Liver (tissue), 8 donors: ENCODE measurements at regions not wholly inside any gene's neighbourhood (a gene's known extent, or its start where the extent isn't known, plus 50 kb on each side); places are given as distances from the start of the nearest gene placed in this dataset.

Experiments
- DNase-seq: peaks from one replicate; pipeline ENCODE4 v3.0.0-alpha.2; 2017; ENCODE audit warnings: low spot score
- H3K27ac ChIP-seq, 2 donors: one replicate each; pipeline ENCODE4 v1.7.0; 2013; ENCODE audit warnings: inconsistent platforms in 2 of 2, low read length in 2 of 2, control low read depth in 1 of 2, low read depth in 1 of 2, mild to moderate bottlenecking in 1 of 2
- H3K27me3 ChIP-seq, 4 donors: one replicate each; pipeline versions ENCODE4 v1.6.1 to v1.7.0; 2013; ENCODE audit warnings: low read length in 3 of 4, inconsistent platforms in 1 of 4, mild to moderate bottlenecking in 1 of 4, moderate library complexity in 1 of 4; ENCODE audit not compliant: control insufficient read depth in 4 of 4, insufficient read depth in 4 of 4
- H3K36me3 ChIP-seq, 4 donors: one replicate each; pipeline versions ENCODE4 v1.6.1 to v1.7.0; 2013; ENCODE audit warnings: low read length in 3 of 4, mild to moderate bottlenecking in 3 of 4, low read depth in 1 of 4, moderate library complexity in 1 of 4; ENCODE audit not compliant: control insufficient read depth in 4 of 4, insufficient read depth in 3 of 4
- H3K4me1 ChIP-seq, 4 donors: one replicate each; pipeline versions ENCODE4 v1.6.1 to v1.7.0; 2013; ENCODE audit warnings: low read length in 3 of 4, mild to moderate bottlenecking in 3 of 4, moderate library complexity in 1 of 4; ENCODE audit not compliant: control insufficient read depth in 4 of 4, insufficient read depth in 4 of 4
- H3K4me3 ChIP-seq, 3 donors: one replicate each; pipeline versions ENCODE4 v1.6.1 to v1.7.0; 2013; ENCODE audit warnings: low read length in 3 of 3, control low read depth in 1 of 3, low read depth in 1 of 3, mild to moderate bottlenecking in 1 of 3
- H3K9ac ChIP-seq, 2 donors: one replicate each; pipeline ENCODE4 v1.7.0; 2013; ENCODE audit warnings: low read length in 2 of 2, mild to moderate bottlenecking in 2 of 2, moderate library complexity in 2 of 2, control low read depth in 1 of 2, low read depth in 1 of 2
- H3K9me3 ChIP-seq, 4 donors: one replicate each; pipeline versions ENCODE4 v1.6.1 to v1.7.0; 2013; ENCODE audit warnings: low read length in 3 of 4; ENCODE audit not compliant: control insufficient read depth in 4 of 4
- ATF3 ChIP-seq: IDR thresholded peaks from 2 replicates; pipeline ENCODE4 v1.6.1; 2016; ENCODE audit warnings: antibody characterized with exemption
- CTCF ChIP-seq: fragments of 150-350 bp; IDR thresholded peaks from 2 replicates; pipeline ENCODE4 v1.5.1; 2017; ENCODE audit warnings: improper control_type of control experiment, low read depth, low read length; ENCODE audit not compliant: missing input control
- EGR1 ChIP-seq, 2 donors: IDR thresholded peaks; 2 replicates each; pipeline ENCODE4 v1.6.1; 2016 to 2018; ENCODE audit warnings: antibody characterized with exemption in 2 of 2, low read depth in 2 of 2
- FOXA1 ChIP-seq: IDR thresholded peaks from 2 replicates; pipeline ENCODE4 v1.6.1; 2016; ENCODE audit warnings: antibody characterized with exemption
- FOXA2 ChIP-seq: IDR thresholded peaks from 2 replicates; pipeline ENCODE4 v1.6.1; 2016; ENCODE audit warnings: antibody characterized with exemption
- GABPA ChIP-seq, 2 donors: IDR thresholded peaks in 1 of 2; conservative IDR thresholded peaks in 1 of 2; 2 replicates each; pipeline ENCODE4 v1.6.1; 2016; ENCODE audit warnings: antibody characterized with exemption in 2 of 2, mild to moderate bottlenecking in 1 of 2, moderate library complexity in 1 of 2
- HNF4A ChIP-seq, 2 donors: conservative IDR thresholded peaks; 2 replicates each; pipeline ENCODE4 v1.6.1; 2016; ENCODE audit warnings: antibody characterized with exemption in 2 of 2, mild to moderate bottlenecking in 2 of 2
- HNF4G ChIP-seq: IDR thresholded peaks from 2 replicates; pipeline ENCODE4 v1.6.1; 2016; ENCODE audit warnings: antibody characterized with exemption
- JUND ChIP-seq, 2 donors: IDR thresholded peaks; 2 replicates each; pipeline ENCODE4 v1.6.1; 2016; ENCODE audit warnings: antibody characterized with exemption in 2 of 2
- MAX ChIP-seq: IDR thresholded peaks from 2 replicates; pipeline ENCODE4 v1.6.1; 2016; ENCODE audit warnings: antibody characterized with exemption
- NR2F2 ChIP-seq: IDR thresholded peaks from 2 replicates; pipeline ENCODE4 v1.6.1; 2016; ENCODE audit warnings: antibody characterized with exemption
- RAD21 ChIP-seq, 2 donors: IDR thresholded peaks; 2 replicates each; pipeline ENCODE4 v1.6.1; 2016; ENCODE audit warnings: antibody characterized with exemption in 2 of 2, mild to moderate bottlenecking in 2 of 2
- REST ChIP-seq: IDR thresholded peaks from 2 replicates; pipeline ENCODE4 v1.6.1; 2016; ENCODE audit warnings: antibody characterized with exemption, mild to moderate bottlenecking
- RXRA ChIP-seq, 2 donors: IDR thresholded peaks; 2 replicates each; pipeline ENCODE4 v1.6.1; 2017 to 2018; ENCODE audit warnings: antibody characterized with exemption in 2 of 2, mild to moderate bottlenecking in 1 of 2
- SP1 ChIP-seq: IDR thresholded peaks from 2 replicates; pipeline ENCODE4 v1.6.1; 2018; ENCODE audit warnings: antibody characterized with exemption, mild to moderate bottlenecking
- TAF1 ChIP-seq: conservative IDR thresholded peaks from 2 replicates; pipeline ENCODE4 v1.6.1; 2016; ENCODE audit warnings: antibody characterized with exemption, mild to moderate bottlenecking
- YY1 ChIP-seq: IDR thresholded peaks from 2 replicates; pipeline ENCODE4 v1.6.1; 2016; ENCODE audit warnings: antibody characterized with exemption, mild to moderate bottlenecking
- ZBTB33 ChIP-seq: IDR thresholded peaks from 2 replicates; pipeline ENCODE4 v1.6.1; 2016; ENCODE audit warnings: antibody characterized with exemption
- WGBS: extraction: QIAGEN DNeasy Blood & Tissue Kit; methylation state at CpG from one replicate; pipeline ENCODE4 v1.1.7; 2013; 5-methylcytosine and 5-hydroxymethylcytosine counted together
- donor health status: healthy.
- donor health status: healthy.
- donor health status: healthy.
- donor health status: healthy.
- donor health status: healthy.

GRCh38 chr10:91575044-91575610, 57.7 kb downstream of the PPP1R3C start:
- no peak for DNase-seq
- Histone ChIP-seq H3K9ac (no peak overlapping the region), H3K27me3 (no peaks in the 10 kb centered on the region), H3K27ac (no peak overlapping the region), H3K4me3 (no peak overlapping the region), H3K4me1 (no peaks in the 10 kb centered on the region), H3K36me3 (no peaks in the 10 kb centered on the region), H3K9me3 (no peaks in the 10 kb centered on the region)
- WGBS: 71% methylated on average over 7 of the region's 7 CpGs
- TF ChIP-seq JUND (IDR thresholded peaks at IDR 0.05) (no peak), RXRA (IDR thresholded peaks at IDR 0.05) (peak in 1 of 2 donors; percentile 6)

- H3K36me3 ChIP-seq: no peaks in the 10 kb centered on the region
- H3K27me3 ChIP-seq: no peaks in the 10 kb centered on the region
- H3K9ac ChIP-seq: no peak overlapping the region
- no peak for DNase-seq
- H3K9me3 ChIP-seq: no peaks in the 10 kb centered on the region
- H3K4me3 ChIP-seq: no peak overlapping the region
- no peak overlapping the region for H3K27ac ChIP-seq
- 95% methylated on average over 8 of the region's 8 CpGs for WGBS
- no peak for TF ChIP-seq RXRA (IDR thresholded peaks at IDR 0.05)
- TF ChIP-seq EGR1 (IDR thresholded peaks at IDR 0.05; ENCODE audit: low read depth in 2 of 2): no peak
- no peak for TF ChIP-seq HNF4A (conservative IDR thresholded peaks at IDR 0.05)
- TF ChIP-seq FOXA2: no peak
- TF ChIP-seq TAF1: no peak
- no peak for TF ChIP-seq SP1
- no peak for TF ChIP-seq REST
- no peak for TF ChIP-seq FOXA1
- TF ChIP-seq ATF3: no peak
- TF ChIP-seq YY1: no peak
- no peak for TF ChIP-seq CTCF
- TF ChIP-seq RAD21 (IDR thresholded peaks at IDR 0.05): no peak
- TF ChIP-seq HNF4G: no peak
- no peak for TF ChIP-seq JUND (IDR thresholded peaks at IDR 0.05)
- no peak for TF ChIP-seq NR2F2
- no peak for TF ChIP-seq MAX
- no peak for TF ChIP-seq ZBTB33
- TF ChIP-seq GABPA (IDR thresholded peaks at IDR 0.05 in 1 of 2, conservative IDR thresholded peaks at IDR 0.05 in 1 of 2): no peak
- peaks cover 0 to 3% (median 0%) of the 10 kb centered on the region in 4 donors for H3K4me1 ChIP-seq
Measured at GRCh38 chr10:91574236-91574635, 58.6 kb downstream of the PPP1R3C start.
